ENCODE measurements at regions not wholly inside any gene's neighbourhood (a gene's known extent, or its start where the extent isn't known, plus 50 kb on each side); places are given as distances from the start of the nearest gene placed in this dataset.
"Not testable (repeated sequence)": the region's sequence is repeated elsewhere in the genome, so short reads cannot be mapped to it uniquely, and the experiment has no call there.

- DNase-seq (ENCODE audit: low read depth in 2 of 2), result no peak
Measured at GRCh38 chr16:49940464-49941224, 84.4 kb upstream of the CNEP1R1 start.

- DNase-seq (ENCODE audit: low read depth in 2 of 2), result no peak
Measured at GRCh38 chr16:49944221-49944620, 80.8 kb upstream of the CNEP1R1 start.

DNA sequence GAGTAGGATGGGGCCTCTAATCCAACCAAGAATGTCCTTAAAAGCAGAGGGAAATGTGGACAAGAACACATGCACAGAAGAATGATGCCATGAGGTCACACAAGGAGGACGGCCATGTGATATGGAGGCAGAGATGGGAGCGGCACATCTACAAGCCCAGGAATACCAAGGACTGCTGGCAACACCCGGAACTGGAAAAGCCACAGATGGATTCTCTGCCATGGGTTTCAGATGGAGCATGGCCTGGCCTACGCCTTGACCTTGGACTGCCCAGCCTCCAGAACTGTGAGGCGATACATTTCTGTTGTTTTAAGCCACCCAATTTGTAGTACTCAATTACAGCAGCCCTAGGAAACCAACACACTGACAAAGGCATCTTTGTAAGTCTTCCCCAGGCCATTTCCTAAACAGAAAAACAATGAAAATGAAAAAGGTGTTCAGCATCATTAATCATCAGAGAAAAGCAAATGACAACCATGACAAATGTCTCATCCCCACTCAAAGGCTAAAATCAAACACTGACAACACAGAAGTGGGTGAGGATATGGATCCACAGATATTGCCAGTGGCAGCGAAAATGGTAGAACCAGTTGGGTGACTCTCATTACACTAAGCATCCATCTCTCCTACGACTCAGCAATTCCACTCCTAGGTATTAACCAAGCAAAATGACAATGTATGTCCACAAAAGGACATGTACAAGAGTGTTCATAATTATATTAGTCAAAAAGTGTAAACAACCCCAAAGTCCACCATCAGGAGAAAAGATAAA, 76.9 kb upstream of the CNEP1R1 start:
- DNase-seq (ENCODE audit: low read depth in 2 of 2), result no peak

GRCh38 chr16:49951574-49952195, 73.3 kb upstream of the CNEP1R1 start:
- DNase-seq (ENCODE audit: low read depth in 2 of 2), result no peak

GRCh38 chr16:49952386-49952785, 72.6 kb upstream of the CNEP1R1 start:
- no peak for DNase-seq (ENCODE audit: low read depth in 2 of 2)

DNA sequence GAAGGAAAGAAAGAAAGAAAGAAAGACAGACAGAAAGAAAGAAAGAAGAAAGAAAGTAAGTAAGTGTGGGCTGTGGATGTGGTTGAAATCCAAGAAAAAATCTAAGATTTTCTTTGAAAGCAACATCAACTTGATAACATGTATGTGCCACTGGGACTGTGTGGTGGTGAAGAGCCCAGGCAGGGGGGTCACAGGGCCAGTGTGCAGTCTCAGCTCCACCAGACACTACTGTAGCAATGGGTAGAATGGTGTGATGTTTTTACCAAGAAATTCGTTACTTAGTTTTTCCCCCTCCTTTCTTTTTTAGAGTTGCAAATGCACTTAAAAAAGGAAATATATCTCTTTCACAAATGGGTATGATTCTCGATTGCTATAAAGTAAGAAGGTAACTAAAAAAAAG, 71.9 kb upstream of the CNEP1R1 start:
- no peak for DNase-seq (ENCODE audit: low read depth in 2 of 2)

DNA sequence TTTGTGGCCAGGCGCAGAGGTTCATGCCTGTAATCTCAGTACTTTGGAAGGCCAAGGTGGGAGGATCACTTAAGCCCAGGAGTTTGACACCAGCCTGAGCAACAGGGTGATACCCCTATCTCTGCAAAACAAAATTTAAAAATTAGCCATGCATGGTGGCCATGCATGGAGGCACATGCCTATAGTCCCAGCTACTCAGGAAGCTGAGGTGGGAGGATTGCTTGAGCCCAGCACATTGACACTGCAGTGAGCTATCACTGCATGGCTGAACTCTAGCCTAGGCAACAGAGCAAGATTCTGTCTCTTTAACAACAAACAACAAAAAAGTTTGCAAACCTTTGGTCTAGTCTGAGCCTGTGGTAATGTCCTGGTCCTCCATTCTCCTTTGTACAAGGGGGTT, 69.2 kb upstream of the CNEP1R1 start:
- no peak for DNase-seq (ENCODE audit: low read depth in 2 of 2)

GRCh38 chr16:49956915-49957314, 68.1 kb upstream of the CNEP1R1 start:
- DNase-seq (ENCODE audit: low read depth in 2 of 2), result no peak

DNA sequence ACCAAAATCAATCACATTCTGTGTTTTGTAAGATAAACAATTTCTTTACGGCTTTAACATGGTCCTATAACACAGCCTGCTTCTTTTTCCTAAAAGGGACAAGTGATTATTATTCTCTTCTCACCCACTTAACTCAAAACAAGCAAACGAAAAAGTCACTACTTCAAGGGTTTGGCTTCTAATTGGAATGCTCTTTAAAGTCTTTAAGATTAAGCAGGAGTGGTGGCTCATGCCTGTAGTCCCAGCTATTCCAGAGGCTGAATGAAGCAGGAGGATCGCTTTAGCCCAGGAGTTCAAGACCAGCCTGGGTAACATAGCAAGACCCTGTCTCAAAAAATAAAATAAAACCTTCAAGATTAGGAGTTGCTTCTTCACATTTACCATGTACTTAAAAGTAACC, 66.6 kb upstream of the CNEP1R1 start:
- DNase-seq (ENCODE audit: low read depth in 2 of 2), result no peak

- no peak for DNase-seq (ENCODE audit: low read depth in 2 of 2)
Measured at GRCh38 chr16:49959552-49960277, 65.3 kb upstream of the CNEP1R1 start.

DNA sequence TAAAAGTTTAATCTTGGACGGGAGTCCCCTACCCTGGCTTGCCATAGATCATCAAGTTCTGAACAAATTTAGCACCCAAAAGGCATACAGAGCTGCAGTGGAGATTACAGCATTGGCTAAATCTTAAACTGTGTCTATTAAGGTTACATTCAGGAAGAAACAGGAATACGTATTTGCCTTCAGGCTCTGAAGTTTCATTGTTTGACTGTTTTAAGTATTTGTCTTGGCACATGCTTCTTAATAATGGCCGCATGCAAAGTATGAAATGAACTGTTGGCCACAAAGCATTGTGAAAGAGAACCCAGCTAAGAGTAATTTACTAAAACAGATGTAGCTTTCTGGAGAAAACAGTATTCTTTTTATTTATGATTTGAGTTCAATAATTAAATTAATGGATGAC, 63.9 kb upstream of the CNEP1R1 start:
- DNase-seq (ENCODE audit: low read depth in 2 of 2), result no peak

DNA sequence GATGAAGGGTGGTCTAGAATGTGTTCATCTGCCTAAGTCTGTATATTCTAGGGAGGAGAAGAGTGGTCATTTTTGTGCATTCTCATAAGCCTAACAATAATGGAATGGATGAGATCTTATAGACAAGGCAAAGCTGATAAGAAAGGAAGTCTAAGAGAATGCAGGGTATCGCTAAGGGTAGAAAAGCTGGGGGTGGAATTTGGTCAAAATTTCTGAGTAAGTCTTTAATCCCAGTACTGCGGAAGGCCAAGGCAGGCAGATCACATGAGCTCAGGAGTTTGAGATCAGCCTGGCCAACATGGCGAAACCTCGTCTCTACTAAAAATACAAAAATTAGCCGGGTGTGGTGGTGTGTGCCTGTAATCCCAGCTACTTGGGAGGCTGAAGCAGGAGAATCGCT, 62.5 kb upstream of the CNEP1R1 start:
- DNase-seq (ENCODE audit: low read depth in 2 of 2), result not testable (repeated sequence)

- no peak for DNase-seq (ENCODE audit: low read depth in 2 of 2)
Measured at GRCh38 chr16:49964316-49964715, 60.7 kb upstream of the CNEP1R1 start.

GRCh38 chr16:49964973-49965372, 60.1 kb upstream of the CNEP1R1 start:
- no peak for DNase-seq (ENCODE audit: low read depth in 2 of 2)

- DNase-seq (ENCODE audit: low read depth in 2 of 2), result no peak
Measured at GRCh38 chr16:49967012-49967559, 57.9 kb upstream of the CNEP1R1 start.

- no peak for DNase-seq (ENCODE audit: low read depth in 2 of 2)
Measured at GRCh38 chr16:49969091-49970030, 55.7 kb upstream of the CNEP1R1 start.

GRCh38 chr16:49970797-49971431, 54.1 kb upstream of the CNEP1R1 start:
- no peak for DNase-seq (ENCODE audit: low read depth in 2 of 2)

GRCh38 chr16:49972280-49972679, 52.7 kb upstream of the CNEP1R1 start:
- DNase-seq (ENCODE audit: low read depth in 2 of 2), result no peak

DNA sequence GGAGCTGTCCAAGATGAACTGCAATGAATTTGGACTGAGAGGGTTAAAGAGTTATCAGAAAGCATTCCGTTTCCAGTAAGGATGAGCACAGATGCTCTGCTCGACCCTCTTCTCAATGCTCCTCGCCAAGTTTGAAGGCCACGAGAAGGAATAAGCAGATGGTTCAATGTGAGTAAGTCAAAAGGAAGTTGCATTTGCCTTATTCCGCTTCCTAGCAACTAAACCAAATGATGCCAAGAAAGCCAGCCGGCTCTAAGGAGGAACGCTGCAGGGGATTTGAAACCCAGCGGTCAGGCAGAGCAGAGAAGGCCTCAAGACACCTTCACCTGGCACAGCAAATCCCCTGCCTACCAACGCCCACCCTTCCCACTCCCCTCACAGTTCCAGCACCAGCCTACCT, 52.1 kb upstream of the CNEP1R1 start:
- no peak for DNase-seq (ENCODE audit: low read depth in 2 of 2)

Measured in stimulated activated CD8-positive, alpha-beta memory T cell treated with anti-CD3 and anti-CD28 coated beads, Interleukin-2, amount 100 ng/mL, for 1 hour (primary cell).